ENCODE measurements at regions not wholly inside any gene's neighbourhood (a gene's known extent, or its start where the extent isn't known, plus 50 kb on each side); places are given as distances from the start of the nearest gene placed in this dataset.

GRCh38 chr1:177789956-177790355 is 179.9 kb downstream of the SEC16B start:
- CTCF ChIA-PET (ENCODE audit: low intra/inter-chr PET ratio, low total read pairs) = no interaction called here
- BruUV-seq (replicated peaks) = no TSS peak
- no peak for DNase-seq (ENCODE audit: low spot score)
- FAIRE-seq = no peak
- Histone ChIP-seq H3K9me3 (ENCODE audit: low read length) (no peaks in the 10 kb centered on the region), H3K9ac (ENCODE audit: insufficient read depth, low read depth, low read length) (no peak overlapping the region), H3K36me3 (replicated peaks in 1 of 2; ENCODE audit: control insufficient read depth in 1 of 2, insufficient read depth in 2 of 2, low read length in 2 of 2) (no peaks in the 10 kb centered on the region), H3K27me3 (ENCODE audit: control insufficient read depth in 1 of 2, insufficient read depth in 2 of 2, low read length in 2 of 2) (peaks cover 0 to 4% of the 10 kb centered on the region in 2 experiments; a peak in 3 of 5 replicates), H3K27ac (ENCODE audit: extremely low read length, insufficient read depth, low read length) (no peak overlapping the region), H3K4me2 (ENCODE audit: low read depth, low read length) (no peak overlapping the region), H3K4me3 (replicated peaks in 1 of 3; ENCODE audit: insufficient read depth in 1 of 3, low read depth in 2 of 3, low read length in 3 of 3) (no peak overlapping the region), H4K20me1 (ENCODE audit: insufficient read depth, low read length) (no peaks in the 10 kb centered on the region), H2AFZ (ENCODE audit: low read length) (no peak overlapping the region), H3K79me2 (ENCODE audit: insufficient read depth, low read length) (no peaks in the 10 kb centered on the region), H3K4me1 (ENCODE audit: insufficient read depth, low read length) (peaks cover 8% of the 10 kb centered on the region; the same call in 1 of the 2 replicates)
- POLR2A ChIA-PET = no interaction called here
- no peak for ATAC-seq
- WGBS (ENCODE audit: low lambda C conversion rate) = 1% methylated on average over 3 of the region's 3 CpGs
- intact Hi-C loops (cut with micrococcal nuclease; ENCODE audit: unreplicated experiment) = no loop called here
- TF ChIP-seq ZNF333 (CRISPR knock-in tag; IDR thresholded peaks at IDR 0.05; ENCODE audit: borderline replicate concordance) (no peak), NFATC3 (CRISPR knock-in tag; IDR thresholded peaks at IDR 0.05) (no peak), ELF4 (CRISPR knock-in tag; IDR thresholded peaks at IDR 0.05; ENCODE audit: borderline replicate concordance) (no peak), ZC3H4 (CRISPR knock-in tag; IDR thresholded peaks at IDR 0.05; ENCODE audit: borderline replicate concordance) (no peak), DNMT3B (CRISPR knock-in tag; conservative IDR thresholded peaks at IDR 0.05) (no peak), ZBTB40 (IDR thresholded peaks at IDR 0.05) (peak; percentile 85), ZBTB40 (CRISPR knock-in tag; IDR thresholded peaks at IDR 0.05) (no peak)
- TF ChIP-seq, protein P1, sequence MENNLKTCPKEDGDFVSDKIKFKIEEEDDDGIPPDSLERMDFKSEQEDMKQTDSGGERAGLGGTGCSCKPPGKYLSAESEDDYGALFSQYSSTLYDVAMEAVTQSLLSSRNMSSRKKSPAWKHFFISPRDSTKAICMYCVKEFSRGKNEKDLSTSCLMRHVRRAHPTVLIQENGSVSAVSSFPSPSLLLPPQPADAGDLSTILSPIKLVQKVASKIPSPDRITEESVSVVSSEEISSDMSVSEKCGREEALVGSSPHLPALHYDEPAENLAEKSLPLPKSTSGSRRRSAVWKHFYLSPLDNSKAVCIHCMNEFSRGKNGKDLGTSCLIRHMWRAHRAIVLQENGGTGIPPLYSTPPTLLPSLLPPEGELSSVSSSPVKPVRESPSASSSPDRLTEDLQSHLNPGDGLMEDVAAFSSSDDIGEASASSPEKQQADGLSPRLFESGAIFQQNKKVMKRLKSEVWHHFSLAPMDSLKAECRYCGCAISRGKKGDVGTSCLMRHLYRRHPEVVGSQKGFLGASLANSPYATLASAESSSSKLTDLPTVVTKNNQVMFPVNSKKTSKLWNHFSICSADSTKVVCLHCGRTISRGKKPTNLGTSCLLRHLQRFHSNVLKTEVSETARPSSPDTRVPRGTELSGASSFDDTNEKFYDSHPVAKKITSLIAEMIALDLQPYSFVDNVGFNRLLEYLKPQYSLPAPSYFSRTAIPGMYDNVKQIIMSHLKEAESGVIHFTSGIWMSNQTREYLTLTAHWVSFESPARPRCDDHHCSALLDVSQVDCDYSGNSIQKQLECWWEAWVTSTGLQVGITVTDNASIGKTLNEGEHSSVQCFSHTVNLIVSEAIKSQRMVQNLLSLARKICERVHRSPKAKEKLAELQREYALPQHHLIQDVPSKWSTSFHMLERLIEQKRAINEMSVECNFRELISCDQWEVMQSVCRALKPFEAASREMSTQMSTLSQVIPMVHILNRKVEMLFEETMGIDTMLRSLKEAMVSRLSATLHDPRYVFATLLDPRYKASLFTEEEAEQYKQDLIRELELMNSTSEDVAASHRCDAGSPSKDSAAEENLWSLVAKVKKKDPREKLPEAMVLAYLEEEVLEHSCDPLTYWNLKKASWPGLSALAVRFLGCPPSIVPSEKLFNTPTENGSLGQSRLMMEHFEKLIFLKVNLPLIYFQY (CRISPR knock-in tag; IDR thresholded peaks at IDR 0.05; ENCODE audit: borderline replicate concordance) = no peak
- in situ Hi-C loops (cut with HindIII; ENCODE audit: extremely low pct_ligation_motif_present, low pct_unique_long_range_greater_than_20kb) = loop anchor here (25.0 kb wide), 1 partner anchor 903 kb away; no protein-coding TSS in a partner anchor

Measured in HepG2 (cell line).